ENCODE measurements at regions not wholly inside any gene's neighbourhood (a gene's known extent, or its start where the extent isn't known, plus 50 kb on each side); places are given as distances from the start of the nearest gene placed in this dataset.

DNA sequence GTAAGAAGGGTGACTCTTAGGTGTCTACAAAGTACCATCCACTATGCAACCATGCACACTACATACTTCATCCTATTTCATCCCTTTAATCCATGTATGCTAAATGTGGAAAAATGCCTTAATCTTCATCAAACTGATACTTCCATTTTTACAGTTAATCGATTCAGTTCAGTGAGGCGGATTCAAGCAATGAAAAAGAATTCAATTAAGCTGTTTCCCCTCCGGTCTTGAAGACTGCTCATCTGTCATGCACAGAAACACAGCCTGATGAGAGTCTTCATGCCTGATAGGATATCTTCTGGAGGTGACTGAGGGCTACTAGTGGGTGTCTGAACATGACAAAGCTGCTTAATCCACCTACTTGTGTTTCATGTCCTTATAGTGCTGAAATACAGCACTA, 270.6 kb upstream of the ALCAM start:
- no peak for TF ChIP-seq GATA2 (IDR thresholded peaks at IDR 0.05; ENCODE audit: low read depth, low read length)
- TF ChIP-seq GATA3 (IDR thresholded peaks at IDR 0.05; ENCODE audit: low read depth, low read length), result no peak
